GM18505 (cell line): ENCODE measurements at regions not wholly inside any gene's neighbourhood (a gene's known extent, or its start where the extent isn't known, plus 50 kb on each side); places are given as distances from the start of the nearest gene placed in this dataset.

Experiments
- ATAC-seq: cut with Tn5 transposase; IDR thresholded peaks from one replicate; pipeline ENCODE4 v1.9.1; 2021; ENCODE audit not compliant: unreplicated experiment
- POLR2A ChIP-seq: IDR thresholded peaks from 4 replicates; pipeline ENCODE4 v1.6.1; 2011; ENCODE audit warnings: borderline replicate concordance; ENCODE audit not compliant: insufficient read depth, insufficient read length; ENCODE audit errors: extremely low read depth

- TF ChIP-seq POLR2A = no peak
Measured at GRCh38 chr12:124428792-124429281, 133.9 kb downstream of the RFLNA start.

GRCh38 chr12:124428136-124428791, 133.4 kb downstream of the RFLNA start:
- no peak for ATAC-seq
- no peak for TF ChIP-seq POLR2A

More at GRCh38 chr12:124428792-124429281, 133.9 kb downstream of the RFLNA start:
- no peak for ATAC-seq

GRCh38 chr12:124426594-124427555, 132.0 kb downstream of the RFLNA start:
- ATAC-seq = no peak
- no peak for TF ChIP-seq POLR2A

- ATAC-seq = no peak
- no peak for TF ChIP-seq POLR2A
Measured at GRCh38 chr12:124425667-124426066, 130.8 kb downstream of the RFLNA start.

- TF ChIP-seq POLR2A = no peak
- no peak for ATAC-seq
Measured at GRCh38 chr12:124424516-124424905, 129.6 kb downstream of the RFLNA start.

- ATAC-seq = no peak
- TF ChIP-seq POLR2A = no peak
Measured at GRCh38 chr12:124423761-124424515, 129.0 kb downstream of the RFLNA start.

- no peak for TF ChIP-seq POLR2A
- ATAC-seq = no peak
Measured at GRCh38 chr12:124422570-124423523, 128.0 kb downstream of the RFLNA start.

- no peak for ATAC-seq
- TF ChIP-seq POLR2A = no peak
Measured at GRCh38 chr12:124422142-124422569, 127.3 kb downstream of the RFLNA start.

GRCh38 chr12:124420996-124421674, 126.2 kb downstream of the RFLNA start:
- TF ChIP-seq POLR2A = no peak
- ATAC-seq = no peak

GRCh38 chr12:124420041-124420995, 125.4 kb downstream of the RFLNA start:
- no peak for ATAC-seq
- TF ChIP-seq POLR2A = no peak
